Heart left ventricle (tissue), 16 donors: ENCODE measurements at regions not wholly inside any gene's neighbourhood (a gene's known extent, or its start where the extent isn't known, plus 50 kb on each side); places are given as distances from the start of the nearest gene placed in this dataset.

Experiments used
- ATAC-seq, 4 donors: fragments of 200-7000 bp; cut with Tn5 transposase; one replicate each; pipeline ENCODE4 v1.9.1; 2020 to 2022; ENCODE audit warnings: moderate library complexity in 4 of 4, mild to moderate bottlenecking in 3 of 4, moderate number of reproducible peaks in 1 of 4
- DNase-seq, 5 donors: peaks; one replicate each; pipeline ENCODE4 v3.0.0-alpha.2; 2020
- H3K27ac ChIP-seq, 12 donors: fragments of 200-600 bp; sonication (generic) in 4 of 12; one replicate each; pipeline versions ENCODE4 v1.5.0 to v1.8.0; 2016 to 2022; ENCODE audit warnings: mild to moderate bottlenecking in 2 of 12
- H3K27me3 ChIP-seq, 9 donors: fragments of 200-600 bp; sonication (generic) in 2 of 9; one replicate each; pipeline versions ENCODE4 v1.5.1 to v1.8.0; 2016 to 2022; ENCODE audit warnings: mild to moderate bottlenecking in 3 of 9
- H3K36me3 ChIP-seq, 9 donors: fragments of 200-600 bp; sonication (generic) in 2 of 9; one replicate each; pipeline versions ENCODE4 v1.5.0 to v1.8.0; 2018 to 2022; ENCODE audit warnings: mild to moderate bottlenecking in 2 of 9
- H3K4me1 ChIP-seq, 12 donors: fragments of 200-600 bp; sonication (generic) in 4 of 12; one replicate each; pipeline versions ENCODE4 v1.5.0 to v1.8.0; 2016 to 2022; ENCODE audit warnings: mild to moderate bottlenecking in 3 of 12
- H3K4me3 ChIP-seq, 12 donors: fragments of 200-600 bp; sonication (generic) in 4 of 12; one replicate each; pipeline versions ENCODE4 v1.5.0 to v1.8.0; 2017 to 2022; ENCODE audit warnings: mild to moderate bottlenecking in 9 of 12, moderate library complexity in 4 of 12
- H3K9me3 ChIP-seq, 12 donors: fragments of 200-600 bp; sonication (generic) in 4 of 12; one replicate each; pipeline versions ENCODE4 v1.5.0 to v1.8.0; 2016 to 2022; ENCODE audit warnings: mild to moderate bottlenecking in 1 of 12
- CTCF ChIP-seq, 12 donors: fragments of 200-600 bp; sonication (generic) in 4 of 12; IDR thresholded peaks; one replicate each; pipeline versions ENCODE4 v1.5.0 to v1.8.0; 2018 to 2022; ENCODE audit warnings: antibody characterized with exemption in 12 of 12, mild to moderate bottlenecking in 5 of 12
- POLR2A ChIP-seq, 2 donors: fragments of 450-650 bp; IDR thresholded peaks; one replicate each; pipeline ENCODE4 v1.6.1; 2017; ENCODE audit warnings: antibody characterized with exemption in 2 of 2, mild to moderate bottlenecking in 2 of 2, moderate library complexity in 2 of 2
- WGBS, 4 donors: extraction: QIAGEN DNeasy Blood & Tissue Kit in 2 of 4; methylation state at CpG; one replicate each; pipeline versions ENCODE4 v1.1.5 to v1.1.7; 2013 to 2018; 5-methylcytosine and 5-hydroxymethylcytosine counted together
- intact Hi-C, 10 donors: fragments of 100-400 bp; cut with DNase I; formaldehyde crosslinking; loops; one replicate each; pipeline versions ENCODE4 v1.11.1 to v1.14.2; 2022
- donor health status: ischemic (EF 13 %, LVEDD 7.1; RV severe dilation, severe dysfunction).
- donor health status: healthy with polysubstance abuse.
- donor health status: DM: no; HTN: yes; CAD: no.
- donor health status: DM: no; HTN: no; CAD: no.
- donor health status: ischemic (EF 25% LVEDD 6.9; RV normal size, moderate dysfunction).
- donor health status: ischemic (EF 25% LVEDD 5.7; RV mildly dilated, moderate dysfunction).
- donor health status: healthy.
- donor health status: DM: yes; HTN: yes; CAD: no.
- donor health status: ischemic (EF 35%, LVEDD 5.7; RV mildly dilated, moderate dysfunction).
- donor health status: nonischemic (EF 11% LVEDD 7.7; RV severe dilation, severe dysfunction).
- donor health status: DM: yes; HTN: yes; CAD: no.
- donor health status: PGD.
- donor health status: ischemic (EF 29% LVEDD 5.4; RV normal size, mild dysfunction).
- donor health status: nonischemic (EF 23%, LVEDD 6.1; RV moderate dilation, normal function).

GRCh38 chr1:187474336-187474735, 645.6 kb downstream of the PLA2G4A start:
- 6 to 20% (median 17%) methylated on average over 2 of the region's 2 CpGs for WGBS, 4 donors
- H3K9me3 ChIP-seq: no peaks in the 10 kb centered on the region
- ATAC-seq (no peak), DNase-seq (no peak)
- intact Hi-C loops: no loop called here
- H3K27me3 ChIP-seq: no peaks in the 10 kb centered on the region
- no peaks in the 10 kb centered on the region for H3K4me1 ChIP-seq
- H3K36me3 ChIP-seq: no peaks in the 10 kb centered on the region
- no peak overlapping the region for H3K27ac ChIP-seq
- TF ChIP-seq POLR2A (IDR thresholded peaks at IDR 0.05): no peak
- TF ChIP-seq CTCF (IDR thresholded peaks at IDR 0.05): no peak
- H3K4me3 ChIP-seq: no peak overlapping the region

DNA sequence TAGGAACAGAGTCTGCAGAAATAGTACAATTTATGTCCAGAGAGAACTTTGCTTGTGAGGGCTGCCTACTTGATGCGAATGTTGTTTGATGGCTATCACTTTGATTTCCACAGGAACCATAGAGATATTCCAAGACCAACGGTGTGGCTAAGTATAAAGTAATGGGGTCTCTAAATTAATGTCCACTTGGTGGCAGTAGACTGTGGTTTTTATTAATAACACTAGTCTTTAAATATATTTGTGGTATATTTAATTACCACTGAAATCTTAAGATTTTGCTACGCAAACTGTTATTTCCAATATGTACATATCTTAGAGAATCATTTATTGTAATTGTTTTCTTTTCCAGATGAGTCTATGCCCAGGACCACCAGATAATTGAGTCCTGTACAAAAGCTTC, 647.9 kb downstream of the PLA2G4A start:
- Histone ChIP-seq H3K36me3 (no peaks in the 10 kb centered on the region), H3K4me1 (no peaks in the 10 kb centered on the region), H3K27ac (no peak overlapping the region), H3K27me3 (no peaks in the 10 kb centered on the region), H3K9me3 (no peaks in the 10 kb centered on the region), H3K4me3 (no peak overlapping the region)
- DNase-seq: no peak
- 44 to 52% (median 50%) methylated on average over 3 of the region's 3 CpGs for WGBS, 4 donors
- TF ChIP-seq POLR2A (IDR thresholded peaks at IDR 0.05) (no peak), CTCF (IDR thresholded peaks at IDR 0.05) (peak in 9 of 12 donors; percentile 13 to 44 (median 34))
- intact Hi-C loops: no loop called here
- ATAC-seq: no peak

DNA sequence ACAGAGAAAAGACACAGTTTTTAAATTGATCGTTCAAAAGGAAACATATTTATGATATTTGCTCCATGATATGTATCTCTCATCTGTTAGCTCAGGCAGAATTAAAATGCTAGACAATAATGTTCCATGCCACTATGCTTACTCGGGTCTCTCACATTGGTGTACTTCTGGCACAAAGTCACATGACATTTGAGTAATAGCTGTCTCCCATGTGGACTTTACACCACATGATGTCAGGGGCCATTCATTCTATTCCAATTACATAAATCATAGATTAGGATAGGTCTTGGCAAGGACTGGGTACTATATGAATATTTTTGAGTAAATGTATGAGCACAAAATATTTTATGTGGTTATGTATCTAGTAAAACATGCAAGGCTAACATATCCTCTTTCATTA, 648.4 kb downstream of the PLA2G4A start:
- Histone ChIP-seq H3K27me3 (no peaks in the 10 kb centered on the region), H3K4me1 (no peaks in the 10 kb centered on the region), H3K27ac (no peak overlapping the region), H3K9me3 (no peaks in the 10 kb centered on the region), H3K36me3 (no peaks in the 10 kb centered on the region), H3K4me3 (no peak overlapping the region)
- ATAC-seq (no peak), DNase-seq (no peak)
- intact Hi-C loops: no loop called here
- TF ChIP-seq CTCF (IDR thresholded peaks at IDR 0.05) (no peak), POLR2A (IDR thresholded peaks at IDR 0.05) (no peak)
- 76 to 85% (median 78%) methylated on average over 2 of the region's 2 CpGs for WGBS, 4 donors

- intact Hi-C loops: no loop called here
- no peak for ATAC-seq
Observed at GRCh38 chr1:187477535-187477934, 648.8 kb downstream of the PLA2G4A start.

More at GRCh38 chr1:187477535-187477934, 648.8 kb downstream of the PLA2G4A start:
- Histone ChIP-seq H3K27me3 (no peaks in the 10 kb centered on the region), H3K27ac (no peak overlapping the region), H3K36me3 (no peaks in the 10 kb centered on the region), H3K4me3 (no peak overlapping the region), H3K9me3 (no peaks in the 10 kb centered on the region), H3K4me1 (no peaks in the 10 kb centered on the region)
- WGBS, 4 donors: 69 to 80% (median 71%) methylated on average over 4 of the region's 4 CpGs
- TF ChIP-seq CTCF (IDR thresholded peaks at IDR 0.05): no peak
- TF ChIP-seq POLR2A (IDR thresholded peaks at IDR 0.05): no peak
- DNase-seq: no peak
